HG03521 (cell line): ENCODE measurements at regions not wholly inside any gene's neighbourhood (a gene's known extent, or its start where the extent isn't known, plus 50 kb on each side); places are given as distances from the start of the nearest gene placed in this dataset.

Experiments used
- ATAC-seq: cut with Tn5 transposase; IDR thresholded peaks from one replicate; pipeline ENCODE4 v1.9.1; 2021; ENCODE audit warnings: mild to moderate bottlenecking, moderate library complexity; ENCODE audit not compliant: unreplicated experiment

- no peak for ATAC-seq
Observed at GRCh38 chr20:18957328-18957727, 143.7 kb downstream of the SCP2D1 start.

- ATAC-seq, result no peak
Observed at GRCh38 chr20:18971121-18971520, 157.5 kb downstream of the SCP2D1 start.

GRCh38 chr20:18971574-18971973 is 158.0 kb downstream of the SCP2D1 start:
- ATAC-seq, result no peak

- ATAC-seq, result no peak
Observed at GRCh38 chr20:18972251-18972876, 158.8 kb downstream of the SCP2D1 start.

- ATAC-seq, result no peak
Observed at GRCh38 chr20:18973529-18974173, 160.1 kb downstream of the SCP2D1 start.

- ATAC-seq, result no peak
Observed at GRCh38 chr20:18974660-18975059, 161.1 kb downstream of the SCP2D1 start.

GRCh38 chr20:18977441-18977840 is 163.9 kb downstream of the SCP2D1 start:
- no peak for ATAC-seq

- ATAC-seq, result no peak
Observed at GRCh38 chr20:18978311-18978710, 164.7 kb downstream of the SCP2D1 start.

- ATAC-seq, result no peak
Observed at GRCh38 chr20:18979132-18979531, 165.5 kb downstream of the SCP2D1 start.

GRCh38 chr20:18981962-18982539 is 168.5 kb downstream of the SCP2D1 start:
- no peak for ATAC-seq

- no peak for ATAC-seq
Observed at GRCh38 chr20:18983796-18984195, 170.2 kb downstream of the SCP2D1 start.

GRCh38 chr20:18984238-18985200 is 170.9 kb downstream of the SCP2D1 start:
- no peak for ATAC-seq

- no peak for ATAC-seq
Observed at GRCh38 chr20:18985551-18985950, 172.0 kb downstream of the SCP2D1 start.

GRCh38 chr20:18986146-18986830 is 172.7 kb downstream of the SCP2D1 start:
- no peak for ATAC-seq

- ATAC-seq, result no peak
Observed at GRCh38 chr20:18986895-18987580, 173.5 kb downstream of the SCP2D1 start.

GRCh38 chr20:18987781-18988360 is 174.3 kb downstream of the SCP2D1 start:
- no peak for ATAC-seq

- no peak for ATAC-seq
Observed at GRCh38 chr20:18988701-18989100, 175.1 kb downstream of the SCP2D1 start.

- ATAC-seq, result no peak
Observed at GRCh38 chr20:18989736-18990474, 176.3 kb downstream of the SCP2D1 start.

GRCh38 chr20:18991012-18991411 is 177.4 kb downstream of the SCP2D1 start:
- ATAC-seq, result no peak
